HEK293T (cell line): ENCODE measurements at regions not wholly inside any gene's neighbourhood (a gene's known extent, or its start where the extent isn't known, plus 50 kb on each side); places are given as distances from the start of the nearest gene placed in this dataset.

Experiments used
- CTCF ChIA-PET: fragments of 350-600 bp; formaldehyde crosslinking; extraction: SDS; loops from one replicate; lab custom pipeline; 2021; ENCODE audit warnings: antibody characterized with exemption, inconsistent platforms; lab: Yijun Ruan, JAX
- POLR2A ChIA-PET: fragments of 350-600 bp; formaldehyde crosslinking; extraction: SDS; loops from one replicate; lab custom pipeline; 2020; ENCODE audit warnings: antibody characterized with exemption, inconsistent platforms; lab: Yijun Ruan, JAX
- DNase-seq: peaks from one replicate; pipeline ENCODE4 v3.0.0; 2012; ENCODE audit warnings: mixed read lengths; ENCODE audit errors: extremely low spot score
- ARNT ChIP-seq: fragments of 450-650 bp; IDR thresholded peaks from 2 replicates; pipeline ENCODE4 v1.6.1; 2017; ENCODE audit warnings: mild to moderate bottlenecking
- BHLHE40 ChIP-seq: fragments of 450-650 bp; IDR thresholded peaks from 2 replicates; pipeline ENCODE4 v1.6.1; 2016; ENCODE audit warnings: mild to moderate bottlenecking, moderate library complexity, borderline replicate concordance
- CTBP1 ChIP-seq: fragments of 450-650 bp; IDR thresholded peaks from 2 replicates; pipeline ENCODE4 v1.6.1; 2016; ENCODE audit warnings: borderline replicate concordance
- ELF4 ChIP-seq: fragments of 450-650 bp; IDR thresholded peaks from 2 replicates; pipeline ENCODE4 v1.6.1; 2017; ENCODE audit warnings: antibody characterized with exemption
- FOXA1 ChIP-seq: fragments of 450-650 bp; IDR thresholded peaks from 2 replicates; pipeline ENCODE4 v1.6.1; 2016; ENCODE audit warnings: mild to moderate bottlenecking
- FOXK2 ChIP-seq: fragments of 450-650 bp; IDR thresholded peaks from 2 replicates; pipeline ENCODE4 v1.6.1; 2016; ENCODE audit warnings: mild to moderate bottlenecking
- FOXM1 ChIP-seq: fragments of 450-650 bp; IDR thresholded peaks from 2 replicates; pipeline ENCODE4 v1.6.1; 2017; ENCODE audit warnings: mild to moderate bottlenecking, borderline replicate concordance
- HDGF ChIP-seq: fragments of 450-650 bp; IDR thresholded peaks from 2 replicates; pipeline ENCODE4 v1.6.1; 2017; ENCODE audit warnings: antibody characterized with exemption, borderline replicate concordance
- L3MBTL2 ChIP-seq: fragments of 450-650 bp; conservative IDR thresholded peaks from 2 replicates; pipeline ENCODE4 v1.6.1; 2016; ENCODE audit warnings: mild to moderate bottlenecking
- LEF1 ChIP-seq: fragments of 450-650 bp; IDR thresholded peaks from 2 replicates; pipeline ENCODE4 v1.6.1; 2017; ENCODE audit warnings: mild to moderate bottlenecking, borderline replicate concordance
- NFRKB ChIP-seq: fragments of 450-650 bp; IDR thresholded peaks from 2 replicates; pipeline ENCODE4 v1.6.1; 2016; ENCODE audit warnings: mild to moderate bottlenecking, moderate library complexity
- PKNOX1 ChIP-seq: fragments of 450-650 bp; IDR thresholded peaks from 2 replicates; pipeline ENCODE4 v1.6.1; 2016
- SP1 ChIP-seq: fragments of 450-650 bp; IDR thresholded peaks from 2 replicates; pipeline ENCODE4 v1.6.1; 2017
- SUZ12 ChIP-seq: fragments of 450-650 bp; IDR thresholded peaks from 2 replicates; pipeline ENCODE4 v1.6.1; 2016; ENCODE audit warnings: mild to moderate bottlenecking
- TARDBP ChIP-seq: fragments of 450-650 bp; IDR thresholded peaks from 2 replicates; pipeline ENCODE4 v1.6.1; 2016
- ZNF384 ChIP-seq: fragments of 450-650 bp; IDR thresholded peaks from 2 replicates; pipeline ENCODE4 v1.6.1; 2016

- DNase-seq: no peak
- CTCF ChIA-PET: no interaction called here
- TF ChIP-seq SP1 (no peak), FOXK2 (no peak), NFRKB (no peak), FOXM1 (no peak), SUZ12 (no peak), FOXA1 (no peak), BHLHE40 (no peak), ARNT (no peak), CTBP1 (no peak)
- POLR2A ChIA-PET: no interaction called here
Measured at GRCh38 chr12:5230861-5231260, 187.2 kb downstream of the KCNA5 start.

GRCh38 chr12:5232291-5232690 lies 188.6 kb downstream of the KCNA5 start:
- no peak for DNase-seq

GRCh38 chr12:5232826-5233500 lies 189.3 kb downstream of the KCNA5 start:
- ChIA-PET CTCF (no interaction called here), POLR2A (no interaction called here)
- DNase-seq: no peak
- no peak for TF ChIP-seq ZNF384
- TF ChIP-seq FOXM1: no peak
- TF ChIP-seq PKNOX1: no peak
- no peak for TF ChIP-seq FOXK2
- no peak for TF ChIP-seq HDGF
- no peak for TF ChIP-seq ARNT
- no peak for TF ChIP-seq SP1
- no peak for TF ChIP-seq CTBP1
- no peak for TF ChIP-seq ELF4
- no peak for TF ChIP-seq BHLHE40
- no peak for TF ChIP-seq L3MBTL2
- no peak for TF ChIP-seq SUZ12
- no peak for TF ChIP-seq TARDBP
- no peak for TF ChIP-seq FOXA1
- TF ChIP-seq NFRKB: no peak
- TF ChIP-seq LEF1: no peak

More at GRCh38 chr12:5232291-5232690, 188.6 kb downstream of the KCNA5 start:
- CTCF ChIA-PET: no interaction called here
- no peak for TF ChIP-seq FOXK2
- no peak for TF ChIP-seq PKNOX1
- no peak for TF ChIP-seq FOXA1
- no peak for TF ChIP-seq HDGF
- TF ChIP-seq FOXM1: no peak
- POLR2A ChIA-PET: no interaction called here

- POLR2A ChIA-PET: no interaction called here
- CTCF ChIA-PET: interaction anchor here (0.5 kb wide), 1 partner anchor 413 kb away, joined by 3 read pairs; no protein-coding TSS in a partner anchor
- no peak for TF ChIP-seq BHLHE40
- no peak for TF ChIP-seq HDGF
- no peak for TF ChIP-seq FOXM1
- TF ChIP-seq TARDBP: no peak
- no peak for TF ChIP-seq ZNF384
- TF ChIP-seq SP1: no peak
- TF ChIP-seq CTBP1: no peak
- no peak for TF ChIP-seq FOXK2
- no peak for TF ChIP-seq ARNT
- no peak for TF ChIP-seq SUZ12
- TF ChIP-seq ELF4: no peak
- no peak for TF ChIP-seq NFRKB
- no peak for DNase-seq
Measured at GRCh38 chr12:5236022-5236640, 192.5 kb downstream of the KCNA5 start.

GRCh38 chr12:5242440-5242839 lies 189.5 kb upstream of the NTF3 start:
- TF ChIP-seq SP1 (no peak), SUZ12 (no peak), LEF1 (no peak), PKNOX1 (no peak), NFRKB (no peak), HDGF (no peak), L3MBTL2 (no peak), CTBP1 (no peak), ZNF384 (no peak), TARDBP (no peak)
- ChIA-PET CTCF (no interaction called here), POLR2A (no interaction called here)
- no peak for DNase-seq

- POLR2A ChIA-PET: no interaction called here
- CTCF ChIA-PET: interaction anchor here (0.7 kb wide), 1 partner anchor 149 kb away, joined by 3 read pairs; no protein-coding TSS in a partner anchor
Measured at GRCh38 chr12:5243014-5243413, 188.9 kb upstream of the NTF3 start.

More at GRCh38 chr12:5243014-5243413, 188.9 kb upstream of the NTF3 start:
- TF ChIP-seq ZNF384 (no peak), CTBP1 (no peak), LEF1 (no peak), FOXK2 (no peak), TARDBP (no peak), HDGF (no peak), ELF4 (no peak), ARNT (no peak)
- no peak for DNase-seq
